Amniotic epithelial cell (primary cell): ENCODE measurements at regions not wholly inside any gene's neighbourhood (a gene's known extent, or its start where the extent isn't known, plus 50 kb on each side); places are given as distances from the start of the nearest gene placed in this dataset.

Experiments
- DNase-seq: peaks from one replicate; pipeline ENCODE4 v3.0.0-alpha.2; 2010; ENCODE audit warnings: low read depth

GRCh38 chr3:111473550-111473949 is 68.4 kb upstream of the CD96 start:
- DNase-seq, result no peak

DNA sequence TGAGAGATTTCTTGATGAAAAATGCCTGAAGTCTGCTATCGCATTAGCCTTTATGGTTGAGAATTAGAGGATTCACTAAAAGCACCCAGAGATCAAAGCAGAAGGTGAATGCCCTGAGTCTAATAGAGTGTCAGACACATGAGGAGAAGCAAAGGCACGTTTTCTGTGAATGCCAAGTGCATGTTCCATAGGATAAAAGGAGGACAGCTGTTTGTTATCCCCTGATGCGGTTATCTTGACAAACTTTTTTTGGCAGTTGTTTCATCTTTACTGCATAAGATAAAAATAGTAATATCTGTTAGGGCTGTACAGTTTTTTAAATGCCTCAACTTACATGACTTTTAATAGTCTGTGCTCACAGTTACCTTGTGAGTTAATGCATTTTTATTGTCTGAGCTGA is 65.3 kb upstream of the CD96 start:
- DNase-seq, result no peak

GRCh38 chr3:111480091-111480490 is 61.9 kb upstream of the CD96 start:
- no peak for DNase-seq

- DNase-seq, result no peak
Measured at GRCh38 chr3:111481551-111481950, 60.4 kb upstream of the CD96 start.

- DNase-seq, result peak; percentile 34
Measured at GRCh38 chr3:111482574-111482973, 59.4 kb upstream of the CD96 start.

GRCh38 chr3:111485086-111485485 is 56.9 kb upstream of the CD96 start:
- DNase-seq, result no peak
